ENCODE measurements at regions not wholly inside any gene's neighbourhood (a gene's known extent, or its start where the extent isn't known, plus 50 kb on each side); places are given as distances from the start of the nearest gene placed in this dataset.
A peak's percentile ranks its signal among the peaks of the same experiment; 100 is the strongest.

GRCh38 chr6:153525998-153526397, 394.9 kb upstream of the RGS17 start:
- no peaks in the 10 kb centered on the region for H3K9me3 ChIP-seq (ENCODE audit: control insufficient read depth, low read depth, low read length)
- H3K27ac ChIP-seq (ENCODE audit: control insufficient read depth, insufficient read depth, low read length) = no peak overlapping the region
- dilution Hi-C loops (cut with MboI; ENCODE audit: extremely low pct_ligation_motif_present, low sequenced_read_pairs) = no loop called here
- TF ChIP-seq EZH2 (IDR thresholded peaks at IDR 0.05; ENCODE audit: low read length) = no peak
- TF ChIP-seq, protein P1, sequence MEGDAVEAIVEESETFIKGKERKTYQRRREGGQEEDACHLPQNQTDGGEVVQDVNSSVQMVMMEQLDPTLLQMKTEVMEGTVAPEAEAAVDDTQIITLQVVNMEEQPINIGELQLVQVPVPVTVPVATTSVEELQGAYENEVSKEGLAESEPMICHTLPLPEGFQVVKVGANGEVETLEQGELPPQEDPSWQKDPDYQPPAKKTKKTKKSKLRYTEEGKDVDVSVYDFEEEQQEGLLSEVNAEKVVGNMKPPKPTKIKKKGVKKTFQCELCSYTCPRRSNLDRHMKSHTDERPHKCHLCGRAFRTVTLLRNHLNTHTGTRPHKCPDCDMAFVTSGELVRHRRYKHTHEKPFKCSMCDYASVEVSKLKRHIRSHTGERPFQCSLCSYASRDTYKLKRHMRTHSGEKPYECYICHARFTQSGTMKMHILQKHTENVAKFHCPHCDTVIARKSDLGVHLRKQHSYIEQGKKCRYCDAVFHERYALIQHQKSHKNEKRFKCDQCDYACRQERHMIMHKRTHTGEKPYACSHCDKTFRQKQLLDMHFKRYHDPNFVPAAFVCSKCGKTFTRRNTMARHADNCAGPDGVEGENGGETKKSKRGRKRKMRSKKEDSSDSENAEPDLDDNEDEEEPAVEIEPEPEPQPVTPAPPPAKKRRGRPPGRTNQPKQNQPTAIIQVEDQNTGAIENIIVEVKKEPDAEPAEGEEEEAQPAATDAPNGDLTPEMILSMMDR (optimal IDR thresholded peaks at IDR 0.05 in 1 of 3, IDR thresholded peaks at IDR 0.05 in 1 of 3, conservative IDR thresholded peaks at IDR 0.05 in 1 of 3; ENCODE audit: extremely low read depth in 1 of 3, insufficient read depth in 2 of 3, low read length in 3 of 3) = no peak
- FAIRE-seq (no peak), DNase-seq (ENCODE audit: low read depth, low spot score) (no peak)
- no peak overlapping the region for H2AFZ ChIP-seq (ENCODE audit: control insufficient read depth, low read length)
- H3K4me1 ChIP-seq (ENCODE audit: control insufficient read depth, extremely low read depth, insufficient read depth, low read length) = no peaks in the 10 kb centered on the region
- H4K20me1 ChIP-seq (ENCODE audit: control insufficient read depth, extremely low read depth, insufficient read depth, low read length) = no peaks in the 10 kb centered on the region
- no peaks in the 10 kb centered on the region for H3K36me3 ChIP-seq (ENCODE audit: control insufficient read depth in 2 of 2, extremely low read depth in 1 of 2, insufficient read depth in 2 of 2, low read length in 2 of 2)
- no peak overlapping the region for H3K9ac ChIP-seq (ENCODE audit: control insufficient read depth, extremely low read depth, insufficient read depth, low read length)
- H3K4me2 ChIP-seq (ENCODE audit: control insufficient read depth, extremely low read depth, insufficient read depth, low read depth, low read length) = no peak overlapping the region
- no peaks in the 10 kb centered on the region for H3K9me1 ChIP-seq (ENCODE audit: control insufficient read depth, extremely low read depth, insufficient read depth, low read length)
- H3K4me3 ChIP-seq (ENCODE audit: control insufficient read depth in 2 of 3, extremely low read depth in 1 of 3, insufficient read depth in 2 of 3, low read depth in 1 of 3, low read length in 3 of 3) = no peak overlapping the region
- H3K79me2 ChIP-seq (ENCODE audit: control insufficient read depth, insufficient read depth, low read length) = no peaks in the 10 kb centered on the region
- H3K27me3 ChIP-seq (ENCODE audit: control insufficient read depth, extremely low read depth, insufficient read depth, low read length) = no peaks in the 10 kb centered on the region

GRCh38 chr6:153523390-153523789, 392.3 kb upstream of the RGS17 start:
- H3K4me2 ChIP-seq (ENCODE audit: control insufficient read depth, extremely low read depth, insufficient read depth, low read depth, low read length) = no peak overlapping the region
- FAIRE-seq = no peak

GRCh38 chr6:153511896-153512496, 380.9 kb upstream of the RGS17 start:
- H3K9ac ChIP-seq (ENCODE audit: control insufficient read depth, extremely low read depth, insufficient read depth, low read length) = no peak overlapping the region
- H3K36me3 ChIP-seq (ENCODE audit: control insufficient read depth in 2 of 2, extremely low read depth in 1 of 2, insufficient read depth in 2 of 2, low read length in 2 of 2) = no peaks in the 10 kb centered on the region
- no peaks in the 10 kb centered on the region for H3K9me1 ChIP-seq (ENCODE audit: control insufficient read depth, extremely low read depth, insufficient read depth, low read length)
- H3K4me2 ChIP-seq (ENCODE audit: control insufficient read depth, extremely low read depth, insufficient read depth, low read depth, low read length) = no peak overlapping the region
- no peaks in the 10 kb centered on the region for H3K4me1 ChIP-seq (ENCODE audit: control insufficient read depth, extremely low read depth, insufficient read depth, low read length)
- H3K79me2 ChIP-seq (ENCODE audit: control insufficient read depth, insufficient read depth, low read length) = no peaks in the 10 kb centered on the region
- H2AFZ ChIP-seq (ENCODE audit: control insufficient read depth, low read length) = no peak overlapping the region
- no peak overlapping the region for H3K4me3 ChIP-seq (ENCODE audit: control insufficient read depth in 2 of 3, extremely low read depth in 1 of 3, insufficient read depth in 2 of 3, low read depth in 1 of 3, low read length in 3 of 3)
- no peaks in the 10 kb centered on the region for H3K9me3 ChIP-seq (ENCODE audit: control insufficient read depth, low read depth, low read length)
- H3K27me3 ChIP-seq (ENCODE audit: control insufficient read depth, extremely low read depth, insufficient read depth, low read length) = no peaks in the 10 kb centered on the region
- FAIRE-seq (no peak), DNase-seq (ENCODE audit: low read depth, low spot score) (no peak)
- no peak overlapping the region for H3K27ac ChIP-seq (ENCODE audit: control insufficient read depth, insufficient read depth, low read length)
- TF ChIP-seq EZH2 (IDR thresholded peaks at IDR 0.05; ENCODE audit: low read length) = no peak
- TF ChIP-seq, protein P1 (optimal IDR thresholded peaks at IDR 0.05 in 1 of 3, IDR thresholded peaks at IDR 0.05 in 1 of 3, conservative IDR thresholded peaks at IDR 0.05 in 1 of 3; ENCODE audit: extremely low read depth in 1 of 3, insufficient read depth in 2 of 3, low read length in 3 of 3) = peak; percentile 30 to 61 (median 38)
- dilution Hi-C loops (cut with MboI; ENCODE audit: extremely low pct_ligation_motif_present, low sequenced_read_pairs) = no loop called here
- no peaks in the 10 kb centered on the region for H4K20me1 ChIP-seq (ENCODE audit: control insufficient read depth, extremely low read depth, insufficient read depth, low read length)

More at GRCh38 chr6:153523390-153523789, 392.3 kb upstream of the RGS17 start:
- H3K9me3 ChIP-seq (ENCODE audit: control insufficient read depth, low read depth, low read length) = no peaks in the 10 kb centered on the region
- H3K36me3 ChIP-seq (ENCODE audit: control insufficient read depth in 2 of 2, extremely low read depth in 1 of 2, insufficient read depth in 2 of 2, low read length in 2 of 2) = no peaks in the 10 kb centered on the region
- H3K9me1 ChIP-seq (ENCODE audit: control insufficient read depth, extremely low read depth, insufficient read depth, low read length) = no peaks in the 10 kb centered on the region
- no peak overlapping the region for H3K9ac ChIP-seq (ENCODE audit: control insufficient read depth, extremely low read depth, insufficient read depth, low read length)
- H3K4me3 ChIP-seq (ENCODE audit: control insufficient read depth in 2 of 3, extremely low read depth in 1 of 3, insufficient read depth in 2 of 3, low read depth in 1 of 3, low read length in 3 of 3) = no peak overlapping the region
- H4K20me1 ChIP-seq (ENCODE audit: control insufficient read depth, extremely low read depth, insufficient read depth, low read length) = no peaks in the 10 kb centered on the region
- no peak overlapping the region for H3K27ac ChIP-seq (ENCODE audit: control insufficient read depth, insufficient read depth, low read length)
- dilution Hi-C loops (cut with MboI; ENCODE audit: extremely low pct_ligation_motif_present, low sequenced_read_pairs) = no loop called here
- H3K4me1 ChIP-seq (ENCODE audit: control insufficient read depth, extremely low read depth, insufficient read depth, low read length) = no peaks in the 10 kb centered on the region
- DNase-seq (ENCODE audit: low read depth, low spot score) = no peak
- no peak for TF ChIP-seq EZH2 (IDR thresholded peaks at IDR 0.05; ENCODE audit: low read length)
- H3K27me3 ChIP-seq (ENCODE audit: control insufficient read depth, extremely low read depth, insufficient read depth, low read length) = no peaks in the 10 kb centered on the region
- no peak overlapping the region for H2AFZ ChIP-seq (ENCODE audit: control insufficient read depth, low read length)
- H3K79me2 ChIP-seq (ENCODE audit: control insufficient read depth, insufficient read depth, low read length) = no peaks in the 10 kb centered on the region

Data from keratinocyte (primary cell).